HG03064 (cell line): ENCODE measurements at regions not wholly inside any gene's neighbourhood (a gene's known extent, or its start where the extent isn't known, plus 50 kb on each side); places are given as distances from the start of the nearest gene placed in this dataset.
A peak's percentile ranks its signal among the peaks of the same experiment; 100 is the strongest.
"Not testable (repeated sequence)": the region's sequence is repeated elsewhere in the genome, so short reads cannot be mapped to it uniquely, and the experiment has no call there.

Experiments used
- ATAC-seq: cut with Tn5 transposase; IDR thresholded peaks from one replicate; pipeline ENCODE4 v1.9.1; 2021; ENCODE audit warnings: low read depth; ENCODE audit not compliant: unreplicated experiment

GRCh38 chr3:59245859-59246501 is 196.2 kb upstream of the CFAP20DC start:
- ATAC-seq: no peak

GRCh38 chr3:59245300-59245858 is 195.6 kb upstream of the CFAP20DC start:
- no peak for ATAC-seq

DNA sequence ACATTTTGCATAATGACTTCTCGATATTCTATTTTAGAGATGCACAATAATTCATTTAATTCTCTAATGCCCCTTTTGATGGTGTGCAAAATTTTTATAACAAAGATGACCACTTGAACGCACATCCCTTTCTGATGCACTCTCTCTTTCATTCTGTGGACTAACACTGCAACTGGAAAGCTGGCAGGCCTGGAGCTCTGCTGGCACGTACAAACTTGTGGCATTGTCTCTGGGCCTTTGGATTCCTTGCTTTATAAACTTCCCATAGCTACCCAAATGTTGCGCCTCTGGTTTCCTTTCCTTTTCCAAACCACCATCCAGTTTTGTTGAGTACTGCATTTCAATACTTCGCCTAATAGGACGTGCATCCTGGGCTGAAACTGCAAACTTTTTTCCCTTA is 194.5 kb upstream of the CFAP20DC start:
- ATAC-seq: no peak

GRCh38 chr3:59243476-59243875 is 193.7 kb upstream of the CFAP20DC start:
- no peak for ATAC-seq

GRCh38 chr3:59240666-59241255 is 190.9 kb upstream of the CFAP20DC start:
- no peak for ATAC-seq

- no peak for ATAC-seq
Measured at GRCh38 chr3:59237121-59237520, 187.3 kb upstream of the CFAP20DC start.

DNA sequence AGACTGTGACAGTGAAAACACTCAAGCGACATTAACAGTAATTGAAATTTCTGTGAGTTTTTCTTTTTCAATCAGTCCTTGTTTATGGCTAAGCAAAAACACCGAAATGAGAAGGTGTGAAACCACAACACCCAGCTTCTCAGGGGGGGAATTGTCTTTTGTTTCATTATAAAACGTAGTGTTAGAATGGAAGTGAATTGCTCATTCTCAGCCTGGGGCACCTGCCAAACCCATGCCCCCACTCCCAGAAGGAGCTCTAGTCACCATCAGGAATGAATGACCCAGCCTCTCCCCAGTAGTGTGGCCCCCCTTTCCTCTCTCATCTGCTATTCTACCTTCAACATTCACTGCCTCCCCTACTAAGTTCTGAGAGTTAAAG is 185.8 kb upstream of the CFAP20DC start:
- ATAC-seq: peak; percentile 65

- ATAC-seq: peak; percentile 32
Measured at GRCh38 chr3:59234884-59235633, 185.2 kb upstream of the CFAP20DC start.

DNA sequence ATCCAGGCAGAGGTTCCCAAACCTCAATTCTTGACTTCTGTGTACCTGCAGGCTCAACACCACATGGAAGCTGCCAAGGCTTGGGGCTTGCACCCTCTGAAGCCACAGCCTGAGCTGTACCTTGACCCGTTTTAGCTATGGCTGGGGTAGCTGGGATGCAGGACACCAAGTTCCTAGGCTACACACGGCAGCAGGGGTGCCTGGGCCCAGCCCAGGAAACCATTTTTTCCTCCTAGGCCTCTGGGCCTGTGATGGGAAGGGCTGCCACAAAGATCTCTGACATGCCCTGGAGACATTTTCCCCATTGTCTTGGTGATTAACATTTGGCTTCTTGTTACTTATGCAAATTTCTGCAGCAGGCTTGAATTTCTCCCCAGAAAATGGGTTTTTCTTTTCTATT is 180.6 kb upstream of the CFAP20DC start:
- ATAC-seq: not testable (repeated sequence)

GRCh38 chr3:59213860-59214259 is 164.0 kb upstream of the CFAP20DC start:
- no peak for ATAC-seq

DNA sequence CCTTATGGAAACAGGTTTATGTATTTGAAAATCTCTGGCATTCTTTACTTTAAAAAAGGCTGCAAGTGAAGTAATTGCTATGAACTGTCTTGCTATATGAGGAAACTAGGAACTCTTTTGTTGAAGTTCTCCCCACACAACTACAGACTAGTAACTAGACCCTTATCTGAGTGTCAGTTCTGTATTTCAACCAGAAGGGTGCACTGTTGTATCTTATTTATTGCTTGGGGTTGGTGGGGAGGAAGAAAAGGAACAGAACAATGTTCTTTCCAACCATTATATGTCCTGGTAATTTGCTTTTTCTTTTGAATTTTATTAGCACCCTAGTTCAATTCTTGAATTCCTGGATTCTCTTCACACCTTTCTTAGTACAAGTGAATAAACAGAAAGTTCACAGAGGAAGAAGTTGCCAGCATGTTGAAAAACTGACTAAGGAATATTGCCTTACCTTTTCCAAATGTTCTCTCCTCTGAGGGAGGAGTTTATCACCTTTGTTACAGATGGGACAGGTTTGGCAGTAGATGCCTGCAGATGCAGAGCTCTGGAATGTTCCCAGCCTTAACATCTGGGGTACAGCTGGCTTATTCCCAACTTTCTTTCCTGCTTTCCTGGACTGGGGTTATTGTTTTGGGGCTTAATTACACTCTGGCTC is 162.4 kb upstream of the CFAP20DC start:
- ATAC-seq: peak; percentile 71

GRCh38 chr3:59210260-59210659 is 160.4 kb upstream of the CFAP20DC start:
- ATAC-seq: no peak

GRCh38 chr3:59192473-59192872 is 142.6 kb upstream of the CFAP20DC start:
- no peak for ATAC-seq

GRCh38 chr3:59191651-59192050 is 141.8 kb upstream of the CFAP20DC start:
- no peak for ATAC-seq

- no peak for ATAC-seq
Measured at GRCh38 chr3:59189939-59190338, 140.1 kb upstream of the CFAP20DC start.

DNA sequence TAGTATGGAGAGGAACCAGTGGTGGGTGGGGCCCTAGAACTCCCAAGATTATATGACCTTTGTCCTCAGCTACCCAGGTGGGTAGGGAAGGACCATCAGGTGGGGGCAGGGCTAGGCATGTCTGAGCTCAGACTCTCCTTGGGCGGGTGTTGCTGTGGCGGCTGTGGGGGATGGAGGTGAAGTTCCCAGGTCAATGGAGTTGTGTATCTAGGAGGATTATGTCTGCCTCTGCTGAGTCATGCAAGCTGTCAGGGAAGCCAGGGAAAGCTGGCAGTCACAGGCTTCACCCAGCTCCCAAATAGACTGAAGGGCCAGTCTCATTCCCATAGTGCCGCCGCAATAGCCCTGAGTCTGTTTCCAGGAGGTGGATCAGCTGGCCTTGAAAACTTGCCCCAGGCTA is 139.7 kb upstream of the CFAP20DC start:
- no peak for ATAC-seq

DNA sequence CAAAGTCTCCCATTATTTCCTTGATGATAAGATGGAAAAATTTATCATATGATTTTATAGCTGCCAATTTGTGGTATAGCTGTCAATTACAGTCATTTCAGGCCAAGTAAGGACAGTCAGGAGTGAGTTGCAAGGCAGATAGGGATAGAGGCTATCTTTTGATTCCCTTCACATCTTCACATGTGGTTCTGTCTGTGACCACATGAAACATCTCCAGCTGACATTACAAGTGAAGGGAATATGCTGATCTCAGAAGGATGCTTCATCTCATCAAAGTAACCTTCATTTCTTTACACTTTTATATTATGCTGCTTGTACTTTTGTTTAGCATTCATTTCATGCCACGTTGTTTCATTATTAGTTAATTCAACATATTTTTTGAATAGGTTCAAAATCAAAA is 136.9 kb upstream of the CFAP20DC start:
- no peak for ATAC-seq

GRCh38 chr3:59185591-59186369 is 136.0 kb upstream of the CFAP20DC start:
- no peak for ATAC-seq

- no peak for ATAC-seq
Measured at GRCh38 chr3:59180006-59180405, 130.2 kb upstream of the CFAP20DC start.

DNA sequence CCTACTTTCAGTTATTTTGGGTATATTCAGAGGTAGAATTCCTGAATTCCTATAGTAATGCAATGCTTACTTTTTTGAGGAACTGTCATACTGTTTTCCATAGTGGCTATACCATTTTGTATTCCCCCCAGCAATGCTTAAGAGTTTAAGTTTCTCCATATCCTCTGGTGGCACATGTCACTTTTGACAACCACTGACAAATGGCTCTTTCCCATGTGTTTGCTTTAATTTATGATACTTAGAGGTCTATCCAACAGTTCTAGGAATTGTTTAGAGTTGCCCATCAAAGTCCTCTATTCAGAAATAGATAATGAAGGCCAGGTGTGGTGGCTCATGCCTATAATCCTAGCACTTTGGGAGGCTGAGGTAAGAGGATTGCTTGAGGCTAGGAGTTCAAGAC is 128.9 kb upstream of the CFAP20DC start:
- no peak for ATAC-seq
